Small intestine (tissue), 7 donors: ENCODE measurements at regions not wholly inside any gene's neighbourhood (a gene's known extent, or its start where the extent isn't known, plus 50 kb on each side); places are given as distances from the start of the nearest gene placed in this dataset.

ENCODE experiments used
- DNase-seq, 2 donors: peaks; one replicate each; pipeline versions ENCODE4 v3.0.0 to v3.0.0-alpha.2; 2013
- FAIRE-seq: peaks from 2 replicates; lab custom pipeline; 2012; peaks lifted over from hg19 to GRCh38; lab: Jason Lieb, UNC
- H3K27ac ChIP-seq, 3 donors: one replicate each; pipeline ENCODE4 v1.5.1; 2013; ENCODE audit warnings: low read length in 2 of 3, mild to moderate bottlenecking in 2 of 3, control low read depth in 1 of 3, inconsistent platforms in 1 of 3, low read depth in 1 of 3, moderate library complexity in 1 of 3
- H3K27me3 ChIP-seq, 3 donors: one replicate each; pipeline ENCODE4 v1.6.1; 2013; ENCODE audit warnings: low read length in 3 of 3, inconsistent platforms in 1 of 3; ENCODE audit not compliant: control insufficient read depth in 3 of 3, insufficient read depth in 3 of 3
- H3K36me3 ChIP-seq, 3 donors: one replicate each; pipeline ENCODE4 v1.6.1; 2013; ENCODE audit warnings: low read length in 3 of 3, inconsistent platforms in 1 of 3, low read depth in 1 of 3, mild to moderate bottlenecking in 1 of 3, moderate library complexity in 1 of 3; ENCODE audit not compliant: control insufficient read depth in 3 of 3, insufficient read depth in 2 of 3
- H3K4me1 ChIP-seq, 3 donors: one replicate each; pipeline ENCODE4 v1.6.1; 2013; ENCODE audit warnings: low read length in 2 of 3, inconsistent platforms in 1 of 3, low read depth in 1 of 3, mild to moderate bottlenecking in 1 of 3, moderate library complexity in 1 of 3; ENCODE audit not compliant: control insufficient read depth in 3 of 3, insufficient read depth in 2 of 3
- H3K4me3 ChIP-seq, 3 donors: one replicate each; pipeline ENCODE4 v1.5.1; 2013; ENCODE audit warnings: low read length in 3 of 3, control low read depth in 1 of 3, inconsistent platforms in 1 of 3, low read depth in 1 of 3, mild to moderate bottlenecking in 1 of 3, moderate library complexity in 1 of 3
- H3K9me3 ChIP-seq, 2 donors: one replicate each; pipeline ENCODE4 v1.6.1; 2013; ENCODE audit warnings: low read depth in 1 of 2, low read length in 1 of 2; ENCODE audit not compliant: control insufficient read depth in 2 of 2, insufficient read depth in 1 of 2
- WGBS, 3 donors: extraction: QIAGEN DNeasy Blood & Tissue Kit; methylation state at CpG; one replicate each; pipeline ENCODE4 v1.1.7; 2013; 5-methylcytosine and 5-hydroxymethylcytosine counted together
- donor health status: healthy with polysubstance abuse.
- donor health status: control.
- donor health status: control.
- donor health status: Bipolar disorder and iron deficiency.
- donor health status: healthy.

- H3K27ac ChIP-seq, result peak overlapping the region in 1 of 3 donors; percentile 4
- DNase-seq, result peak in 1 of 2 donors; percentile 16
Measured at GRCh38 chr12:115135800-115136211, 451.8 kb upstream of the TBX3 start.

GRCh38 chr12:115134298-115134697 is 450.3 kb upstream of the TBX3 start:
- Histone ChIP-seq H3K9me3 (peaks cover 0 to 3% of the 10 kb centered on the region in 2 donors), H3K36me3 (no peaks in the 10 kb centered on the region), H3K4me1 (peaks cover 0 to 5% (median 0%) of the 10 kb centered on the region in 3 donors), H3K4me3 (no peak overlapping the region), H3K27me3 (no peaks in the 10 kb centered on the region), H3K27ac (no peak overlapping the region)
- 80 to 87% (median 83%) methylated on average over 1 of the region's 1 CpG for WGBS, 3 donors
- FAIRE-seq (no peak), DNase-seq (no peak)

More at GRCh38 chr12:115135800-115136211, 451.8 kb upstream of the TBX3 start:
- no peak for FAIRE-seq
- H3K36me3 ChIP-seq, result no peaks in the 10 kb centered on the region
- no peaks in the 10 kb centered on the region for H3K27me3 ChIP-seq
- peaks cover 0 to 3% of the 10 kb centered on the region in 2 donors for H3K9me3 ChIP-seq
- WGBS, 3 donors, result 35 to 61% (median 50%) methylated on average over 8 of the region's 8 CpGs
- no peak overlapping the region for H3K4me3 ChIP-seq
- H3K4me1 ChIP-seq, result no peaks in the 10 kb centered on the region

GRCh38 chr12:115132905-115133304 is 448.9 kb upstream of the TBX3 start:
- H3K4me3 ChIP-seq, result no peak overlapping the region

DNA sequence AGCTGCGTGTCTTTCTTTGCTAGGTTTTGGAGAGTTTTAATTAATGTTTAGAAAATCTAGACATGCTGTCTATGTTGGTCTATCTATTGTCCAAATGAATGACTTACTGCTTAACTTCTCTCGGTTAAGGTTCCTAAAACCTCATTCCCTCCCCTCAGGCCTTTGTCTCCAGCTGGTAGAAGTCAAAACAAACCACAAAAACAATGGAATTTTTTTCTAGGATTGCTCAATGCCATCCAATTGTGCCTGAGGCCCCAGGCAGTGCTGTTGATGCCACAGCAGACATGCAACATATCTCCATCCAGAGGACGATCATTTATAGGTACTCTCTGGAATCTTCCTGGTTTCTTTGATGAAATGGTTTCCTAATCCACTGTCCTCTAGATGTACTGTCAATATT is 448.2 kb upstream of the TBX3 start:
- Histone ChIP-seq H3K27me3 (no peaks in the 10 kb centered on the region), H3K4me3 (no peak overlapping the region), H3K4me1 (peaks cover 0 to 5% (median 0%) of the 10 kb centered on the region in 3 donors), H3K36me3 (no peaks in the 10 kb centered on the region), H3K27ac (no peak overlapping the region), H3K9me3 (peaks cover 0 to 3% of the 10 kb centered on the region in 2 donors)
- DNase-seq, result no peak
- WGBS, 3 donors, result 58 to 89% (median 65%) methylated on average over 3 of the region's 3 CpGs
- no peak for FAIRE-seq

More at GRCh38 chr12:115132905-115133304, 448.9 kb upstream of the TBX3 start:
- H3K9me3 ChIP-seq, result peaks cover 0 to 3% of the 10 kb centered on the region in 2 donors
- 84 to 89% (median 87%) methylated on average over 3 of the region's 3 CpGs for WGBS, 3 donors
- no peak overlapping the region for H3K27ac ChIP-seq
- FAIRE-seq, result no peak
- H3K36me3 ChIP-seq, result no peaks in the 10 kb centered on the region
- no peaks in the 10 kb centered on the region for H3K27me3 ChIP-seq
- no peak for DNase-seq
- peaks cover 0 to 5% (median 0%) of the 10 kb centered on the region in 3 donors for H3K4me1 ChIP-seq

- FAIRE-seq, result no peak
- peaks cover 0 to 3% of the 10 kb centered on the region in 2 donors for H3K9me3 ChIP-seq
- peak; percentile 13 to 27 for DNase-seq
- H3K27ac ChIP-seq, result no peak overlapping the region
- WGBS, 3 donors, result 13 to 27% (median 13%) methylated on average over 1 of the region's 1 CpG
- no peaks in the 10 kb centered on the region for H3K27me3 ChIP-seq
- no peaks in the 10 kb centered on the region for H3K36me3 ChIP-seq
- no peak overlapping the region for H3K4me3 ChIP-seq
- peaks cover 0 to 5% (median 0%) of the 10 kb centered on the region in 3 donors for H3K4me1 ChIP-seq
Measured at GRCh38 chr12:115129727-115130126, 445.8 kb upstream of the TBX3 start.

DNA sequence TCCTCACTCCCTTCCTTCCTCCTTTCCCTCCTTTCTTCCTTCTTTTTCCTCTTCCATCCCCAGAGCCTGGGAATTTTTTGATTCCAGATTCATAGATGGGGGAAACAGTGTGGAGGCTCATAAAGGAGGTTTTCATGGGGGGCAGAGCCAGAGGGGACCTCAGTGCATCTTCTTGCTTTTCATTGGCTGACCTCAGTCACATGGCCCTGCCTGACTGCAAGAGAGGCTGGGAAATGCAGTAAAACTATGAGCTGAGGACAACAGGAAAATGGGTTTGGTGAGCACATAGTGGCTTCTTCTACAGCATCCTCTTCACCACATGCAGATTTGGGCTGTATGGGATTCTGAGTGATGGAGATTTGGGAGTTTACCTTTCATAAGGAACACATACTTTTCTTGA is 437.1 kb upstream of the TBX3 start:
- Histone ChIP-seq H3K4me1 (no peaks in the 10 kb centered on the region), H3K9me3 (peaks cover 0 to 10% of the 10 kb centered on the region in 2 donors), H3K27ac (no peak overlapping the region), H3K27me3 (no peaks in the 10 kb centered on the region), H3K4me3 (no peak overlapping the region), H3K36me3 (no peaks in the 10 kb centered on the region)
- no peak for DNase-seq
- FAIRE-seq, result no peak

- peak overlapping the region in 1 of 3 donors; percentile 32 for H3K27ac ChIP-seq
- no peak overlapping the region for H3K4me3 ChIP-seq
- no peaks in the 10 kb centered on the region for H3K27me3 ChIP-seq
- peak; percentile 43 to 72 for DNase-seq
- peaks cover 0 to 10% of the 10 kb centered on the region in 2 donors for H3K9me3 ChIP-seq
- WGBS, 3 donors, result 17 to 64% (median 29%) methylated on average over 3 of the region's 3 CpGs
- H3K4me1 ChIP-seq, result no peaks in the 10 kb centered on the region
- no peaks in the 10 kb centered on the region for H3K36me3 ChIP-seq
- FAIRE-seq, result peak; percentile 94
Measured at GRCh38 chr12:115118177-115118724, 434.3 kb upstream of the TBX3 start.

GRCh38 chr12:115114140-115114539 is 430.2 kb upstream of the TBX3 start:
- DNase-seq (no peak), FAIRE-seq (no peak)
- peaks cover 0 to 9% of the 10 kb centered on the region in 2 donors for H3K9me3 ChIP-seq
- H3K4me3 ChIP-seq, result no peak overlapping the region
- no peak overlapping the region for H3K27ac ChIP-seq
- no peaks in the 10 kb centered on the region for H3K27me3 ChIP-seq
- no peaks in the 10 kb centered on the region for H3K36me3 ChIP-seq
- WGBS, 3 donors, result 86 to 88% (median 87%) methylated on average over 3 of the region's 3 CpGs
- peaks cover 0 to 4% (median 0%) of the 10 kb centered on the region in 3 donors for H3K4me1 ChIP-seq

GRCh38 chr12:115109863-115110262 is 425.9 kb upstream of the TBX3 start:
- H3K4me3 ChIP-seq, result no peak overlapping the region
- FAIRE-seq, result no peak
- no peaks in the 10 kb centered on the region for H3K9me3 ChIP-seq
- peak in 1 of 2 donors; percentile 83 for DNase-seq
- 45 to 72% (median 54%) methylated on average over 3 of the region's 3 CpGs for WGBS, 3 donors
- no peaks in the 10 kb centered on the region for H3K36me3 ChIP-seq
- peaks cover 0 to 6% (median 3%) of the 10 kb centered on the region in 3 donors for H3K4me1 ChIP-seq
- no peaks in the 10 kb centered on the region for H3K27me3 ChIP-seq
- no peak overlapping the region for H3K27ac ChIP-seq
